Activated CD4-positive, alpha-beta T cell treated with anti-CD3 and anti-CD28 coated beads for 24 hours (primary cell): ENCODE measurements at regions not wholly inside any gene's neighbourhood (a gene's known extent, or its start where the extent isn't known, plus 50 kb on each side); places are given as distances from the start of the nearest gene placed in this dataset.

Source experiments
- DNase-seq, 2 donors: peaks; one replicate each; pipeline ENCODE4 v3.0.0-alpha.2; 2020; ENCODE audit warnings: low read depth in 2 of 2

GRCh38 chr14:22416193-22416592 is 172.8 kb downstream of the DAD1 start:
- no peak for DNase-seq

DNA sequence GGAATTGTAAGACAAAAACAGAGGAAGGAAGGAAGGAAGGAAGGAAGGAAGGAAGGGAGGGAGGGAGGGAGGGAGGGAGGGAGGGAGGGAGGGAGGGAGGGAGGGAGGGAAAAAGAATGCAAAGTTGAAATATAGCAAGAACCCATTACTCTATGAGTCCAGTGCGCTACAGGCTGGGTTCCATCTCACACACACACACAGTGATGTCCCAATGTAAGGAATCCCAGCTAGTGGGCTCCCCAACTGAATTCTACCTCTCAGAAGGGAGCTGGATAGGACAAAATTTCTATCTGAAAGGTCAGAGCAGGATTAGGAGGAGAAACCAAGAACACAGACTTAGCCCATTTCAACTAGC is 173.4 kb downstream of the DAD1 start:
- DNase-seq: no peak

- no peak for DNase-seq
Observed at GRCh38 chr14:22414876-22415604, 174.0 kb downstream of the DAD1 start.

GRCh38 chr14:22412926-22413411 is 176.1 kb downstream of the DAD1 start:
- DNase-seq: no peak

DNA sequence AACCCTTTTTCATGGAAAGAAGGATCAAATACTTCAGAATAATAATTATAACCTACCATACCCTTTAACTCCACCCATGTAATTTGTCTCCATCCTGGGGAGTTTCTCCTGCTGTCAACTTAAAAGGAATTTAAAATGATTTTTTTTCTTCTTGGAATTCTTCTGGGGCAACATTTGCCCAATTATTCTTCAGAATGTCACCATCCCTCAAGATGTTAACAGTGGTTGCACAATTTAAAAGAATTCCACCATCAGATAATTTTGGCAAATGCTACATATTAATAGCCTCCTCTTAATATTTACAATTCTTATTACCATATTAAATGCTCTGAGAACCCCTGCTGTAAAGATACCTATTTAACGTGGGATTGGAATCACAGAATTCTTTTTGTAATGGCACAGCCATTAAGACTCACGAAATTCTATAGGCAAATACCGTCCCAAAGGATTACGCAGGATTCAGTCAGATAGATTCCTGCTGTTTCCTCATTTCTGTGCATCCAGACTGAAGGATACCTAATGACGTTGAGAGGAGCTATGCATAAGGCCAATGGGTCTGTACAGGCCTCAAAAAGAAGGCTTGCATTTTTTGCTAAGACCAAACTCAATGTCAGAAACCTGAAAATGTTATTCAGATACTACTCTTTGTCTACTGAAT is 177.5 kb downstream of the DAD1 start:
- DNase-seq: no peak

DNA sequence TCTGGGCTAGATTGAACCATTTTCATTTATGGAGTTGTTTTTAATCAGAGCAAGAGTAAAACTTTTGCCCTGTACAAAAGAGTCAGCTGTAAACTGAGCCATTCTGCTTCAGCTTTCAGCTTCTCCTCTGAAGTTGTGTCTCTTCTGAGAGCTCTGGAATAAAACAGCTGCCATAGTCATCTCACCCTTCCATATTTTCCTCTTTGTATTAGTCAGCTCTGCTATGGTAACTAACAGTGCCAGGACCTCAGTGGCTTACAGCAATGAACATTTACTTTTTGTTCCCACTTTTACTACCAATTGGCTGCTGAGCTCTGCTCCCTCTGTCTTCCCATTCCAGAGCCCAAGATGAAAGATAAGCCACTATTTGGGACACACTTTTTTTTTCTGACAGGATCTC is 178.5 kb downstream of the DAD1 start:
- no peak for DNase-seq

GRCh38 chr14:22409006-22409405 is 180.0 kb downstream of the DAD1 start:
- no peak for DNase-seq

- DNase-seq: no peak
Observed at GRCh38 chr14:22408547-22408946, 180.5 kb downstream of the DAD1 start.

- DNase-seq: no peak
Observed at GRCh38 chr14:22407033-22407432, 182.0 kb downstream of the DAD1 start.

GRCh38 chr14:22405201-22405600 is 183.8 kb downstream of the DAD1 start:
- DNase-seq: no peak

DNA sequence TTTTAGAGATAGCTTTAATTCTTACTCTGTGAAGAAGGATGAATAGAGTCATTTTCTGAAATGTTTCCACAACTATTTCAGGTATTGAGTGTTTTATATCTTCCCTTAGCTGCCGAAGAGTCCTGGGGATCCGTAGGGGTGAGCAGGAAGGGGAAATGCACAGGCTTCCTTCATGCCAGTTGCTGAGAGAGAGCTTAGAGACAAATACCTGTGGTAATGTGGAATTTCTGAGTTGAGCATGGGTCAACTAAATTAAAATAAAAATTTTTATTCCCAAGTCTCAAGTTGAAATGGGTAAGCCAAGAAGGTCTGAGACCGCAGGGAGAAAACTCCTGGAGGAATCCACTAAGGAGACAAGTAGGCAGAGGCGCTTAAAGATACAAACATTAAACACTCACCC is 185.7 kb downstream of the DAD1 start:
- DNase-seq: no peak

DNA sequence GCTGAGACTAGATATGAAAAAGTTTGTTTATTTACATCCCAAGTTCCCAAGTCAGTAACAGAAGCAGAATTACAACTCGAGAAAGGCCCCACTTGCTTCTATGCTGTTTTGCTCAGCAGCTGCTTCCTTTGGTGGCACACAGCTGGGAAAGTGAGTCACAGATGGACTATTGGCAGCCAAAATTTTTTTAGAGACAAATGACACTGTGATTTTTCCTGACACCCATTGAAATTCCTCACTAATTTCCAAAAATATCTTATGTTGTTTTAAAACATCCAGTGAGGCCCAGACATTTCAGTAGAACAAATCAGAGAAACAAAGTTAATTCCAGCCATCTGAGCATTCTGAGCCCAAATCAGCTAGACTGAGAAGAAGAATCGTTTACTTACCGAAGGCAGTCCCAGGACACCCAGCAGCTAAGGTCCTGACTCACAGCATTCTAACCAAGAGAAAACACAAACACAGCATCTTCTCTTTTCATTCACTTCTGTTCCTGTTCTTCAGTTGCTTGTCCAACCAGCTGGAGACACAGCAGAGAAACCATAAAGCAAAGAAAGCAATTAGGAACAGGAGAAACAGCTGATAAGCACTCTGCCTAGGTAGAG is 188.3 kb downstream of the DAD1 start:
- no peak for DNase-seq

- no peak for DNase-seq
Observed at GRCh38 chr14:22399776-22400175, 189.2 kb downstream of the DAD1 start.

GRCh38 chr14:22397221-22397737 is 191.7 kb downstream of the DAD1 start:
- DNase-seq: no peak

GRCh38 chr14:22395803-22396202 is 193.2 kb downstream of the DAD1 start:
- DNase-seq: no peak

GRCh38 chr14:22394616-22395015 is 194.4 kb downstream of the DAD1 start:
- DNase-seq: no peak

- no peak for DNase-seq
Observed at GRCh38 chr14:22393796-22394195, 195.2 kb downstream of the DAD1 start.

- DNase-seq: no peak
Observed at GRCh38 chr14:22391908-22392565, 197.0 kb downstream of the DAD1 start.

DNA sequence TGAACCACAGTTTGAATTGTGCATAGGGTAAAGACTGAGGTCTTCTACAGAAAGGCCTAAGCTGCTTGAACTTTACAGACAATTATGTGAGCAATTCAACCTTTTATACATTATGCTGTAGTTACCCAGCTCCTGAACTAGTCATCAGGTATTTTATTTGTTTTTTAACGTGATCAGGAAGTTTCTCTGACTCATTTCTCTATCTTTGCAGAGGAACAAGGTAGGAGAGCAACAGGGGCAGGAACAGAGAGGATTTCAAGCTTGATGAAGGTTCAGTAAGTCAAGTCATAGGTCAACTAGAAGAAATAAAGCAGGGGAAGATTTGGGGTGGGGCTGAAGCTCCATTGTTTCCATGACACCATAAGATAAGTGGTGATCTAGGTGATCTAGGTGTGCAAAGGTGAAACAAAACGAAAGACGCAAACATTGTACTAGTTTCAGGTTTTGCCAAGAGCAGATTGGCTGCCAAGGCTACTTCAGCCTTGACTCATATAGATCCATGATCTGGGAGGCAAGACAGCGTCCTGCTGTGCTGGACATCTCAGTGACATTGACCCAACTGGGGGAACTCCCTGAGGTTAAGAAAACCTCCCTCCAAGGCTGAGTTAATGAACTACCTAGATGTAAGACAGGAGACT is 198.1 kb downstream of the DAD1 start:
- no peak for DNase-seq

GRCh38 chr14:22390195-22390594 is 198.8 kb downstream of the DAD1 start:
- no peak for DNase-seq

GRCh38 chr14:22388669-22389595 is 200.1 kb downstream of the DAD1 start:
- DNase-seq: no peak
